ENCODE measurements at regions not wholly inside any gene's neighbourhood (a gene's known extent, or its start where the extent isn't known, plus 50 kb on each side); places are given as distances from the start of the nearest gene placed in this dataset.

DNA sequence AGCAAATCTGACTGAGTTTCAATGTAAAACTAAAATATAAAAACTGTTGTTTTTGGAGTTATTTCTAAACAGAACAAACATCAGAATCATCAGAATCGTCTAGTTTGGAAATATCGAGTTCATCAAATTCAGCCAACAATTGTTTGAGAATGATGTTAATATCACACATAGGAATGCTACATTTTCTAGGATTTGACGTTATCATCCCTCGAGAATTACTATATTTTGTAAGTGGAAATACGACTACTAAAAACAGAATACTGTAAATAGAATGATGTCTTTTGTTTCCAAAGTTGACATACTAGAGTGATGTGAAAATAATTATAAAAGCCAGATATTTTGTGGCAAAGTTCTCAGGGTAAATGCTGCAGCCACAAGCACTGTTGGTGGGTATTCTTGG, 805.9 kb downstream of the TLE1 start (continued):
- TF ChIP-seq, protein P1, sequence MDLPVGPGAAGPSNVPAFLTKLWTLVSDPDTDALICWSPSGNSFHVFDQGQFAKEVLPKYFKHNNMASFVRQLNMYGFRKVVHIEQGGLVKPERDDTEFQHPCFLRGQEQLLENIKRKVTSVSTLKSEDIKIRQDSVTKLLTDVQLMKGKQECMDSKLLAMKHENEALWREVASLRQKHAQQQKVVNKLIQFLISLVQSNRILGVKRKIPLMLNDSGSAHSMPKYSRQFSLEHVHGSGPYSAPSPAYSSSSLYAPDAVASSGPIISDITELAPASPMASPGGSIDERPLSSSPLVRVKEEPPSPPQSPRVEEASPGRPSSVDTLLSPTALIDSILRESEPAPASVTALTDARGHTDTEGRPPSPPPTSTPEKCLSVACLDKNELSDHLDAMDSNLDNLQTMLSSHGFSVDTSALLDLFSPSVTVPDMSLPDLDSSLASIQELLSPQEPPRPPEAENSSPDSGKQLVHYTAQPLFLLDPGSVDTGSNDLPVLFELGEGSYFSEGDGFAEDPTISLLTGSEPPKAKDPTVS (IDR thresholded peaks at IDR 0.05; ENCODE audit: low read depth, low read length): no peak
- TF ChIP-seq SPI1 (IDR thresholded peaks at IDR 0.05; ENCODE audit: borderline replicate concordance, insufficient read depth, low read depth, low read length): no peak
- TF ChIP-seq MEF2A (IDR thresholded peaks at IDR 0.05; ENCODE audit: insufficient read depth, low read depth, low read length): no peak

DNA sequence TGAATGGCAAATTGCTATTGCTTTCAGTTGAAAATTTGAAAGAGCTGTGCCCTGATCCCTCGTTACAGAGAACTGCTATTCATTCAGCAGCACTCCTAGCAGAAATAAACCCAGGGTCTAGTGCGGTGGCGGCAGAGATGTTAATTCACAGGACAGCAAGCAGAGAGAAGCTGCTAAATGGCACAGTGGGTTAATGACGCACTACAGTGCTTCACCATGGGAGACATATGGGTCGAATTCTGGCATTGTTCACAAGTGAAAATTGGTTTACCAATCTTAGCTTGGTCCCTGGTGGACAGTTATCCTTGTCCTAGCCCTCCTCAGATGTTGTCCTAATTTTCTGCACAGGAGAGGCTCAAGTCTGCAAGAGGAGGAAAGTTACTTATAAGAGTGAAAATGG, 807.4 kb downstream of the TLE1 start:
- in situ Hi-C loops (cut with MboI) (no loop called here), intact Hi-C loops (cut with micrococcal nuclease; ENCODE audit: unreplicated experiment) (no loop called here)
- Histone ChIP-seq H3K4me1 (ENCODE audit: control insufficient read depth, insufficient read depth, low read length) (no peaks in the 10 kb centered on the region), H3K27ac (ENCODE audit: control insufficient read depth, insufficient read depth) (no peak overlapping the region), H3K4me3 (no peak overlapping the region), H3K27me3 (replicated peaks in 1 of 2; ENCODE audit: control insufficient read depth in 2 of 2, insufficient read depth in 2 of 2, low read length in 1 of 2) (no peaks in the 10 kb centered on the region), H3K79me2 (ENCODE audit: control insufficient read depth, insufficient read depth, low read length) (no peaks in the 10 kb centered on the region), H2AFZ (ENCODE audit: control insufficient read depth, low read depth, low read length) (no peak overlapping the region), H3K9ac (ENCODE audit: control insufficient read depth, insufficient read depth, low read length) (no peak overlapping the region), H3K9me3 (replicated peaks; ENCODE audit: control insufficient read depth, insufficient read depth, low read length) (no peaks in the 10 kb centered on the region), H4K20me1 (ENCODE audit: control insufficient read depth, insufficient read depth) (no peaks in the 10 kb centered on the region), H3K4me2 (ENCODE audit: control insufficient read depth, insufficient read depth) (no peak overlapping the region), H3K36me3 (ENCODE audit: control insufficient read depth in 2 of 2, insufficient read depth in 2 of 2, low read length in 1 of 2) (no peaks in the 10 kb centered on the region)
- ChIA-PET SMC1A (ENCODE audit: uncharacterized antibody, unreplicated experiment) (interaction anchor here (1.0 to 6.0 kb wide), 6 partner anchors 11 to 110 kb away, joined by 4 to 28 read pairs (median 16); no protein-coding TSS in a partner anchor), CTCF (interaction anchor here (1.2 to 2.1 kb wide), 2 partner anchors 9 to 84 kb away, joined by 3 to 5 read pairs; no protein-coding TSS in a partner anchor), POLR2A (no interaction called here), RAD21 (ENCODE audit: unreplicated experiment) (interaction anchor here (0.7 to 1.7 kb wide), 5 partner anchors 78 to 121 kb away, joined by 3 to 7 read pairs (median 3); no protein-coding TSS in a partner anchor)
- no peak for DNase-seq (ENCODE audit: low read depth, low spot score)
- TF ChIP-seq, protein P2, sequence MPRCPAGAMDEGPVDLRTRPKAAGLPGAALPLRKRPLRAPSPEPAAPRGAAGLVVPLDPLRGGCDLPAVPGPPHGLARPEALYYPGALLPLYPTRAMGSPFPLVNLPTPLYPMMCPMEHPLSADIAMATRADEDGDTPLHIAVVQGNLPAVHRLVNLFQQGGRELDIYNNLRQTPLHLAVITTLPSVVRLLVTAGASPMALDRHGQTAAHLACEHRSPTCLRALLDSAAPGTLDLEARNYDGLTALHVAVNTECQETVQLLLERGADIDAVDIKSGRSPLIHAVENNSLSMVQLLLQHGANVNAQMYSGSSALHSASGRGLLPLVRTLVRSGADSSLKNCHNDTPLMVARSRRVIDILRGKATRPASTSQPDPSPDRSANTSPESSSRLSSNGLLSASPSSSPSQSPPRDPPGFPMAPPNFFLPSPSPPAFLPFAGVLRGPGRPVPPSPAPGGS (IDR thresholded peaks at IDR 0.05; ENCODE audit: borderline replicate concordance, insufficient read depth, low read depth, low read length, poor library complexity, severe bottlenecking): no peak
- no peak for TF ChIP-seq NFXL1 (IDR thresholded peaks at IDR 0.05; ENCODE audit: borderline replicate concordance)
- TF ChIP-seq NR2C1 (IDR thresholded peaks at IDR 0.05): no peak
- TF ChIP-seq MTA2 (IDR thresholded peaks at IDR 0.05; ENCODE audit: low read depth): no peak
- TF ChIP-seq, protein P3, sequence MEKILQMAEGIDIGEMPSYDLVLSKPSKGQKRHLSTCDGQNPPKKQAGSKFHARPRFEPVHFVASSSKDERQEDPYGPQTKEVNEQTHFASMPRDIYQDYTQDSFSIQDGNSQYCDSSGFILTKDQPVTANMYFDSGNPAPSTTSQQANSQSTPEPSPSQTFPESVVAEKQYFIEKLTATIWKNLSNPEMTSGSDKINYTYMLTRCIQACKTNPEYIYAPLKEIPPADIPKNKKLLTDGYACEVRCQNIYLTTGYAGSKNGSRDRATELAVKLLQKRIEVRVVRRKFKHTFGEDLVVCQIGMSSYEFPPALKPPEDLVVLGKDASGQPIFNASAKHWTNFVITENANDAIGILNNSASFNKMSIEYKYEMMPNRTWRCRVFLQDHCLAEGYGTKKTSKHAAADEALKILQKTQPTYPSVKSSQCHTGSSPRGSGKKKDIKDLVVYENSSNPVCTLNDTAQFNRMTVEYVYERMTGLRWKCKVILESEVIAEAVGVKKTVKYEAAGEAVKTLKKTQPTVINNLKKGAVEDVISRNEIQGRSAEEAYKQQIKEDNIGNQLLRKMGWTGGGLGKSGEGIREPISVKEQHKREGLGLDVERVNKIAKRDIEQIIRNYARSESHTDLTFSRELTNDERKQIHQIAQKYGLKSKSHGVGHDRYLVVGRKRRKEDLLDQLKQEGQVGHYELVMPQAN (conservative IDR thresholded peaks at IDR 0.05): no peak
- TF ChIP-seq CHD4 (IDR thresholded peaks at IDR 0.05): no peak
- TF ChIP-seq EZH2 (IDR thresholded peaks at IDR 0.05; ENCODE audit: borderline replicate concordance, control insufficient read depth, low read depth, low read length): no peak
- no peak for TF ChIP-seq ZSCAN29 (IDR thresholded peaks at IDR 0.05)
- no peak for TF ChIP-seq RB1 (IDR thresholded peaks at IDR 0.05; ENCODE audit: borderline replicate concordance)
- no peak for TF ChIP-seq PML (IDR thresholded peaks at IDR 0.05; ENCODE audit: low read length)
- TF ChIP-seq GATAD2B (conservative IDR thresholded peaks at IDR 0.05; ENCODE audit: low read depth): no peak
- TF ChIP-seq, protein P4, sequence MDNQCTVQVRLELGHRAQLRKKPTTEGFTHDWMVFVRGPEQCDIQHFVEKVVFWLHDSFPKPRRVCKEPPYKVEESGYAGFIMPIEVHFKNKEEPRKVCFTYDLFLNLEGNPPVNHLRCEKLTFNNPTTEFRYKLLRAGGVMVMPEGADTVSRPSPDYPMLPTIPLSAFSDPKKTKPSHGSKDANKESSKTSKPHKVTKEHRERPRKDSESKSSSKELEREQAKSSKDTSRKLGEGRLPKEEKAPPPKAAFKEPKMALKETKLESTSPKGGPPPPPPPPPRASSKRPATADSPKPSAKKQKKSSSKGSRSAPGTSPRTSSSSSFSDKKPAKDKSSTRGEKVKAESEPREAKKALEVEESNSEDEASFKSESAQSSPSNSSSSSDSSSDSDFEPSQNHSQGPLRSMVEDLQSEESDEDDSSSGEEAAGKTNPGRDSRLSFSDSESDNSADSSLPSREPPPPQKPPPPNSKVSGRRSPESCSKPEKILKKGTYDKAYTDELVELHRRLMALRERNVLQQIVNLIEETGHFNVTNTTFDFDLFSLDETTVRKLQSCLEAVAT (IDR thresholded peaks at IDR 0.05): no peak
- no peak for FAIRE-seq
- WGBS (ENCODE audit: insufficient coverage, insufficient replicate concordance, low lambda C conversion rate, missing lambda C conversion rate): 61% methylated on average over 5 of the region's 5 CpGs
- no peak for ATAC-seq
- no TSS peak for BruUV-seq (replicated peaks)

Measured in GM12878 (cell line).